IMR-90 (cell line): ENCODE measurements at regions not wholly inside any gene's neighbourhood (a gene's known extent, or its start where the extent isn't known, plus 50 kb on each side); places are given as distances from the start of the nearest gene placed in this dataset.

Experiments
- ATAC-seq: fragments of 200-7000 bp; cut with Tn5 transposase; 2 replicates; pipeline ENCODE4 v1.9.1; 2020; ENCODE audit warnings: low read depth, mild to moderate bottlenecking, moderate library complexity
- BruUV-seq: library from RNA; stranded (reverse); fragments of 400-500 nt; replicated peaks from 2 replicates; lab custom pipeline; 2021; lab: Mats Ljungman, UMichigan
- CTCF ChIA-PET: fragments of 300-600 bp; formaldehyde crosslinking; extraction: SDS; loops from one replicate; lab custom pipeline; 2021; ENCODE audit warnings: antibody characterized with exemption; lab: Yijun Ruan, JAX
- POLR2A ChIA-PET: fragments of 300-600 bp; sonication (Branson Sonifier 250); formaldehyde crosslinking; loops from one replicate; lab custom pipeline; 2022; ENCODE audit warnings: antibody characterized with exemption; ENCODE audit not compliant: unreplicated experiment; lab: Charles Lee
- DNase-seq: peaks from one replicate; pipeline ENCODE4 v3.0.0; 2013
- H2AFZ ChIP-seq: replicated peaks from 2 replicates; pipeline ENCODE3; 2013; ENCODE audit warnings: low read length, mild to moderate bottlenecking; ENCODE audit not compliant: poor library complexity
- H2AK5ac ChIP-seq: 2 replicates; pipeline ENCODE4 v1.6.1; 2013; ENCODE audit warnings: low read depth, low read length, inconsistent platforms
- H2AK9ac ChIP-seq: replicated peaks from 2 replicates; pipeline ENCODE3; 2013; ENCODE audit warnings: mild to moderate bottlenecking, low read depth, low read length, moderate library complexity; ENCODE audit not compliant: poor library complexity
- H2BK120ac ChIP-seq: 2 replicates; pipeline ENCODE4 v1.6.1; 2013; ENCODE audit warnings: low read depth, low read length, inconsistent platforms
- H2BK15ac ChIP-seq: 3 replicates; pipeline ENCODE4 v1.6.1; 2013; ENCODE audit warnings: low read depth, low read length, inconsistent platforms
- H2BK20ac ChIP-seq: 2 replicates; pipeline ENCODE4 v1.6.1; 2013; ENCODE audit warnings: low read depth, mild to moderate bottlenecking, inconsistent platforms, low read length, moderate library complexity
- H2BK5ac ChIP-seq: 2 replicates; pipeline ENCODE4 v1.6.1; 2013; ENCODE audit warnings: mild to moderate bottlenecking, low read depth, low read length, inconsistent platforms; ENCODE audit not compliant: poor library complexity, severe bottlenecking
- H3K14ac ChIP-seq: replicated peaks from 2 replicates; pipeline ENCODE4 v1.6.1; 2013; ENCODE audit warnings: low read depth, low read length, inconsistent platforms
- H3K18ac ChIP-seq: 2 replicates; pipeline ENCODE4 v1.6.1; 2013; ENCODE audit warnings: low read depth, low read length, control low read depth
- H3K23ac ChIP-seq: 2 replicates; pipeline ENCODE4 v1.6.1; 2013; ENCODE audit warnings: low read depth, low read length, inconsistent platforms
- H3K27ac ChIP-seq: 2 replicates; pipeline ENCODE4 v1.5.1; 2013; ENCODE audit warnings: mild to moderate bottlenecking, control low read depth, low read length; ENCODE audit not compliant: insufficient read depth
- H3K27me3 ChIP-seq: 2 replicates; pipeline ENCODE4 v1.6.1; 2013; ENCODE audit warnings: low read length; ENCODE audit not compliant: control insufficient read depth, insufficient read depth
- H3K36me3 ChIP-seq: 2 replicates; pipeline ENCODE4 v1.6.1; 2013; ENCODE audit warnings: low read length, mixed read lengths; ENCODE audit not compliant: control insufficient read depth, insufficient read depth
- H3K4ac ChIP-seq: 2 replicates; pipeline ENCODE4 v1.6.1; 2013; ENCODE audit warnings: low read depth, low read length, inconsistent platforms
- H3K4me1 ChIP-seq: 2 replicates; pipeline ENCODE4 v1.6.1; 2013; ENCODE audit warnings: low read length, mixed read lengths; ENCODE audit not compliant: control insufficient read depth, insufficient read depth
- H3K4me2 ChIP-seq: 2 replicates; pipeline ENCODE4 v1.6.1; 2013; ENCODE audit warnings: low read depth, mild to moderate bottlenecking, control low read depth, low read length, moderate library complexity
- H3K4me3 ChIP-seq: 2 replicates; pipeline ENCODE4 v1.5.1; 2013; ENCODE audit warnings: low read depth, mild to moderate bottlenecking, control low read depth, low read length, moderate library complexity; ENCODE audit not compliant: insufficient read depth
- H3K56ac ChIP-seq: 2 replicates; pipeline ENCODE4 v1.6.1; 2013; ENCODE audit warnings: low read length, inconsistent platforms; ENCODE audit not compliant: insufficient read depth; ENCODE audit errors: extremely low read depth
- H3K79me1 ChIP-seq, 2 experiments: 2 replicates each; pipeline ENCODE4 v1.6.1; 2013; ENCODE audit warnings: low read length in 2 of 2, inconsistent platforms in 1 of 2, low read depth in 1 of 2
- H3K9ac ChIP-seq: 2 replicates; pipeline ENCODE4 v1.6.1; 2013; ENCODE audit warnings: low read depth, low read length, control low read depth
- H3K9me1 ChIP-seq: 2 replicates; pipeline ENCODE4 v1.6.1; 2013; ENCODE audit warnings: low read length, inconsistent platforms; ENCODE audit not compliant: insufficient read depth
- H3K9me3 ChIP-seq: 2 replicates; pipeline ENCODE4 v1.6.1; 2013; ENCODE audit warnings: low read length; ENCODE audit not compliant: control insufficient read depth, insufficient read depth
- H4K20me1 ChIP-seq: 2 replicates; pipeline ENCODE4 v1.6.1; 2013; ENCODE audit warnings: low read length, inconsistent platforms; ENCODE audit not compliant: insufficient read depth
- H4K5ac ChIP-seq: 2 replicates; pipeline ENCODE4 v1.6.1; 2013; ENCODE audit warnings: mild to moderate bottlenecking, low read depth, low read length, control low read depth
- H4K8ac ChIP-seq, 2 experiments: 2 replicates each; pipeline ENCODE4 v1.6.1; 2013; ENCODE audit warnings: low read depth in 2 of 2, low read length in 2 of 2, control low read depth in 1 of 2, inconsistent platforms in 1 of 2
- H4K91ac ChIP-seq: 2 replicates; pipeline ENCODE4 v1.6.1; 2013; ENCODE audit warnings: low read depth, low read length, inconsistent platforms; ENCODE audit not compliant: insufficient read depth
- BHLHE40 ChIP-seq: fragments of 150-350 bp; IDR thresholded peaks from 2 replicates; pipeline ENCODE4 v1.6.1; 2016; ENCODE audit warnings: mild to moderate bottlenecking, low read depth, low read length
- CEBPB ChIP-seq: IDR thresholded peaks from 2 replicates; pipeline ENCODE4 v1.6.1; 2012; ENCODE audit warnings: low read depth, low read length, improper control_type of control experiment
- CHD1 ChIP-seq: IDR thresholded peaks from 2 replicates; pipeline ENCODE4 v1.6.1; 2012; ENCODE audit warnings: low read depth, low read length, improper control_type of control experiment
- FOS ChIP-seq: fragments of 150-350 bp; IDR thresholded peaks from 2 replicates; pipeline ENCODE4 v1.6.1; 2016; ENCODE audit warnings: low read depth, low read length
- MAFK ChIP-seq: IDR thresholded peaks from 2 replicates; pipeline ENCODE4 v1.6.1; 2012; ENCODE audit warnings: low read depth, low read length, improper control_type of control experiment
- MAZ ChIP-seq: IDR thresholded peaks from 2 replicates; pipeline ENCODE4 v1.6.1; 2012; ENCODE audit warnings: low read depth, mild to moderate bottlenecking, low read length, improper control_type of control experiment, moderate library complexity, borderline replicate concordance
- MXI1 ChIP-seq: IDR thresholded peaks from 2 replicates; pipeline ENCODE4 v1.6.1; 2012; ENCODE audit warnings: low read depth, mild to moderate bottlenecking, low read length, moderate library complexity, borderline replicate concordance
- NFE2L2 ChIP-seq: fragments of 150-350 bp; IDR thresholded peaks from 2 replicates; pipeline ENCODE4 v1.6.1; 2016; ENCODE audit warnings: low read depth, mild to moderate bottlenecking, low read length
- POLR2A ChIP-seq: IDR thresholded peaks from 2 replicates; pipeline ENCODE4 v1.6.1; 2012; ENCODE audit warnings: mild to moderate bottlenecking, low read depth, low read length
- RAD21 ChIP-seq: IDR thresholded peaks from 2 replicates; pipeline ENCODE4 v1.6.1; 2012; ENCODE audit warnings: low read length, improper control_type of control experiment
- RCOR1 ChIP-seq: IDR thresholded peaks from 2 replicates; pipeline ENCODE4 v1.6.1; 2012; ENCODE audit warnings: mild to moderate bottlenecking, low read length, improper control_type of control experiment; ENCODE audit not compliant: insufficient replicate concordance
- RFX5 ChIP-seq: IDR thresholded peaks from 2 replicates; pipeline ENCODE4 v1.8.0; 2012; ENCODE audit warnings: low read depth, mild to moderate bottlenecking, low read length, moderate library complexity
- SMC3 ChIP-seq: fragments of 150-350 bp; IDR thresholded peaks from 2 replicates; pipeline ENCODE4 v1.6.1; 2016; ENCODE audit warnings: low read depth, mild to moderate bottlenecking, antibody characterized with exemption, low read length, moderate library complexity
- WGBS, 2 experiments: methylation state at CpG; one replicate each; pipeline versions ENCODE4 v1.1.5 to v1.1.7; 2013; ENCODE audit warnings: missing lambda C conversion rate in 2 of 2; ENCODE audit not compliant: insufficient read length in 1 of 2; ENCODE audit errors: extremely low coverage in 2 of 2; 5-methylcytosine and 5-hydroxymethylcytosine counted together
- dilution Hi-C: fragments of 300-500 bp; cut with HindIII; formaldehyde crosslinking; loops from one replicate; pipeline ENCODE4 v1.14.3; 2018; ENCODE audit warnings: low sequenced_read_pairs; ENCODE audit not compliant: unreplicated experiment
- in situ Hi-C: fragments of 300-500 bp; cut with MboI; formaldehyde crosslinking; loops from 3 replicates; pipeline ENCODE4 v1.14.3; 2019; ENCODE audit warnings: low sequenced_read_pairs, inconsistent platforms, mixed read lengths
- intact Hi-C: fragments of 100-400 bp; cut with micrococcal nuclease; formaldehyde crosslinking; loops from 2 replicates; pipeline ENCODE4 v1.10.0; 2022
- TF ChIP-seq, protein P1 (sequence below): conservative IDR thresholded peaks from 2 replicates; pipeline ENCODE4 v1.5.1; 2012; ENCODE audit warnings: mild to moderate bottlenecking, low read depth, low read length, improper control_type of control experiment
- TF ChIP-seq, protein P2 (sequence below): fragments of 150-350 bp; IDR thresholded peaks from 2 replicates; pipeline ENCODE4 v1.6.1; 2016; ENCODE audit warnings: low read depth, mild to moderate bottlenecking, low read length, moderate library complexity, borderline replicate concordance

DNA sequence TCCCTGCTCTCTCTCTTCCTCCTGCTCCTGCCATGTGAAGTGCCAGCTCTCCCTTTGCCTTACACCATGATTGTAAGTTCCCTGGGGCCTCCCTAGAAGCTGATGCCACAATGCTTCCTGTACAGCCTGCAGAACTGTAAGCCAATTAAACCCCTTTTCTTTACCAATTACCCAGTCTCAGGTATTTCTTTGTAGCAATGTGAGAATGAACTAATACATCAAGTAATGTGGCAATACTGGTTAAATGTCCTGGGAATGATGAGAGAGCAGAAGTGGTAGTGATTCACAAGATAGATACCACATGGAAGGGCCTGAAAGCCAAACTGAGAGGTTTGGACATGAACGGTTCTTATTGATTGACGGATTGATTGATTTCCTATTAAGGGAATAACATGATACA, 62.6 kb upstream of the IL12B start:
- Histone ChIP-seq H2AK5ac (no peak overlapping the region), H3K9ac (no peak overlapping the region), H2BK20ac (no peak overlapping the region), H3K4me2 (no peak overlapping the region), H3K18ac (no peak overlapping the region), H3K27me3 (peaks cover 13% of the 10 kb centered on the region), H4K20me1 (no peaks in the 10 kb centered on the region), H2BK120ac (no peak overlapping the region), H2AK9ac (no peak overlapping the region), H3K14ac (no peak overlapping the region), H3K4me3 (no peak overlapping the region), H2AFZ (no peak overlapping the region), H3K9me1 (no peaks in the 10 kb centered on the region; the same call in 1 of the 2 replicates), H3K36me3 (no peaks in the 10 kb centered on the region), H3K23ac (no peak overlapping the region), H4K5ac (no peak overlapping the region), H3K56ac (no peak overlapping the region), H3K4me1 (no peaks in the 10 kb centered on the region), H3K27ac (no peak overlapping the region), H2BK15ac (no peak overlapping the region), H3K4ac (no peak overlapping the region), H3K9me3 (peaks cover under 1% of the 10 kb centered on the region; the same call in 1 of the 2 replicates), H4K91ac (no peak overlapping the region), H4K8ac (no peak overlapping the region), H3K79me1 (no peaks in the 10 kb centered on the region), H2BK5ac (no peak overlapping the region)
- DNase-seq (no peak), ATAC-seq (no peak)
- TF ChIP-seq RFX5 = no peak
- TF ChIP-seq, protein P1, sequence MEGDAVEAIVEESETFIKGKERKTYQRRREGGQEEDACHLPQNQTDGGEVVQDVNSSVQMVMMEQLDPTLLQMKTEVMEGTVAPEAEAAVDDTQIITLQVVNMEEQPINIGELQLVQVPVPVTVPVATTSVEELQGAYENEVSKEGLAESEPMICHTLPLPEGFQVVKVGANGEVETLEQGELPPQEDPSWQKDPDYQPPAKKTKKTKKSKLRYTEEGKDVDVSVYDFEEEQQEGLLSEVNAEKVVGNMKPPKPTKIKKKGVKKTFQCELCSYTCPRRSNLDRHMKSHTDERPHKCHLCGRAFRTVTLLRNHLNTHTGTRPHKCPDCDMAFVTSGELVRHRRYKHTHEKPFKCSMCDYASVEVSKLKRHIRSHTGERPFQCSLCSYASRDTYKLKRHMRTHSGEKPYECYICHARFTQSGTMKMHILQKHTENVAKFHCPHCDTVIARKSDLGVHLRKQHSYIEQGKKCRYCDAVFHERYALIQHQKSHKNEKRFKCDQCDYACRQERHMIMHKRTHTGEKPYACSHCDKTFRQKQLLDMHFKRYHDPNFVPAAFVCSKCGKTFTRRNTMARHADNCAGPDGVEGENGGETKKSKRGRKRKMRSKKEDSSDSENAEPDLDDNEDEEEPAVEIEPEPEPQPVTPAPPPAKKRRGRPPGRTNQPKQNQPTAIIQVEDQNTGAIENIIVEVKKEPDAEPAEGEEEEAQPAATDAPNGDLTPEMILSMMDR = no peak
- TF ChIP-seq POLR2A = no peak
- TF ChIP-seq MAZ = no peak
- no peak for TF ChIP-seq SMC3
- no peak for TF ChIP-seq BHLHE40
- TF ChIP-seq CHD1 = no peak
- no peak for TF ChIP-seq CEBPB
- TF ChIP-seq, protein P2, sequence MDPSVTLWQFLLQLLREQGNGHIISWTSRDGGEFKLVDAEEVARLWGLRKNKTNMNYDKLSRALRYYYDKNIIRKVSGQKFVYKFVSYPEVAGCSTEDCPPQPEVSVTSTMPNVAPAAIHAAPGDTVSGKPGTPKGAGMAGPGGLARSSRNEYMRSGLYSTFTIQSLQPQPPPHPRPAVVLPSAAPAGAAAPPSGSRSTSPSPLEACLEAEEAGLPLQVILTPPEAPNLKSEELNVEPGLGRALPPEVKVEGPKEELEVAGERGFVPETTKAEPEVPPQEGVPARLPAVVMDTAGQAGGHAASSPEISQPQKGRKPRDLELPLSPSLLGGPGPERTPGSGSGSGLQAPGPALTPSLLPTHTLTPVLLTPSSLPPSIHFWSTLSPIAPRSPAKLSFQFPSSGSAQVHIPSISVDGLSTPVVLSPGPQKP = no peak
- TF ChIP-seq MAFK = no peak
- no peak for TF ChIP-seq RAD21
- TF ChIP-seq RCOR1 = no peak
- no peak for TF ChIP-seq MXI1
- no peak for TF ChIP-seq FOS
- TF ChIP-seq NFE2L2 = no peak
- WGBS, 2 experiments = no CpG with 5 or more reads among the region's 2 CpGs
- POLR2A ChIA-PET = no interaction called here
- no TSS peak for BruUV-seq
- dilution Hi-C loops (no loop called here), in situ Hi-C loops (no loop called here), intact Hi-C loops (no loop called here)
- CTCF ChIA-PET = no interaction called here
